GM23338 (cell line): ENCODE measurements at regions not wholly inside any gene's neighbourhood (a gene's known extent, or its start where the extent isn't known, plus 50 kb on each side); places are given as distances from the start of the nearest gene placed in this dataset.

Experiments
- ATAC-seq: fragments of 200-7000 bp; cut with Tn5 transposase; 3 replicates; pipeline ENCODE4 v1.9.1; 2020
- DNase-seq: peaks from one replicate; pipeline ENCODE4 v3.0.0-alpha.2; 2015; ENCODE audit warnings: low spot score
- H2AFZ ChIP-seq: fragments of 200-600 bp; sonication (generic); 2 replicates; pipeline ENCODE4 v1.8.0; 2016; ENCODE audit warnings: antibody characterized with exemption, mild to moderate bottlenecking, moderate library complexity
- H3F3A ChIP-seq: fragments of 200-600 bp; sonication (generic); replicated peaks from 2 replicates; pipeline ENCODE4 v1.8.0; 2017; ENCODE audit warnings: antibody characterized with exemption, mixed run types, low read depth
- H3K27ac ChIP-seq: fragments of 200-600 bp; sonication (generic); 2 replicates; pipeline ENCODE4 v1.6.1; 2016; ENCODE audit warnings: low read depth
- H3K27me3 ChIP-seq: fragments of 200-600 bp; sonication (generic); 2 replicates; pipeline ENCODE4 v1.8.0; 2016; ENCODE audit warnings: mild to moderate bottlenecking, mixed run types, moderate library complexity; ENCODE audit not compliant: insufficient read depth
- H3K36me3 ChIP-seq: fragments of 200-600 bp; sonication (generic); 2 replicates; pipeline ENCODE4 v1.8.0; 2016; ENCODE audit warnings: mild to moderate bottlenecking; ENCODE audit not compliant: insufficient read depth
- H3K4me1 ChIP-seq: fragments of 200-600 bp; sonication (generic); 2 replicates; pipeline ENCODE4 v1.8.0; 2016; ENCODE audit warnings: mild to moderate bottlenecking, moderate library complexity; ENCODE audit not compliant: insufficient read depth
- H3K4me2 ChIP-seq: fragments of 200-600 bp; sonication (generic); 2 replicates; pipeline ENCODE4 v1.7.1; 2017; ENCODE audit warnings: mixed run types
- H3K4me3 ChIP-seq: fragments of 200-600 bp; sonication (generic); 2 replicates; pipeline ENCODE4 v1.6.1; 2016; ENCODE audit warnings: mixed run types
- H3K79me2 ChIP-seq: fragments of 200-600 bp; sonication (generic); replicated peaks from 2 replicates; pipeline ENCODE4 v1.8.0; 2017; ENCODE audit warnings: mild to moderate bottlenecking; ENCODE audit not compliant: insufficient read depth
- H3K9me2 ChIP-seq: fragments of 200-600 bp; sonication (generic); 2 replicates; pipeline ENCODE4 v1.8.0; 2017; ENCODE audit not compliant: insufficient read depth
- H4K20me1 ChIP-seq: fragments of 200-600 bp; sonication (generic); replicated peaks from 2 replicates; pipeline ENCODE4 v1.8.0; 2017; ENCODE audit warnings: mild to moderate bottlenecking; ENCODE audit not compliant: insufficient read depth
- H3K27ac Mint-ChIP-seq: 2 replicates; pipeline ENCODE4 v1.8.0; 2020; ENCODE audit warnings: inconsistent platforms, mild to moderate bottlenecking, moderate library complexity, mixed read lengths
- H3K27me3 Mint-ChIP-seq: 3 replicates; pipeline ENCODE4 v1.8.0; 2022; ENCODE audit warnings: low read depth, mild to moderate bottlenecking, moderate library complexity, mixed read lengths, inconsistent platforms; ENCODE audit not compliant: insufficient read depth, poor library complexity
- H3K36me3 Mint-ChIP-seq: 3 replicates; pipeline ENCODE4 v1.8.0; 2021; ENCODE audit warnings: low read depth, mild to moderate bottlenecking, inconsistent platforms, moderate library complexity, mixed read lengths
- H3K4me1 Mint-ChIP-seq: 3 replicates; pipeline ENCODE4 v1.8.0; 2020; ENCODE audit warnings: mild to moderate bottlenecking, inconsistent platforms, mixed read lengths
- H3K4me3 Mint-ChIP-seq: 3 replicates; pipeline ENCODE4 v1.8.0; 2021; ENCODE audit warnings: moderate library complexity, mild to moderate bottlenecking, inconsistent platforms, mixed read lengths
- H3K9me3 Mint-ChIP-seq: 3 replicates; pipeline ENCODE4 v1.8.0; 2020; ENCODE audit warnings: moderate library complexity, mild to moderate bottlenecking, inconsistent platforms, mixed read lengths
- CREB1 ChIP-seq: fragments of 250-450 bp; sonication (Bioruptor Pico); IDR thresholded peaks from 2 replicates; pipeline ENCODE4 v1.5.0; 2020; ENCODE audit warnings: low read depth, mild to moderate bottlenecking, moderate library complexity
- JUNB ChIP-seq: IDR thresholded peaks from one replicate; pipeline ENCODE4 v1.6.1; 2016; ENCODE audit warnings: antibody characterized with exemption; ENCODE audit not compliant: unreplicated experiment
- NANOG ChIP-seq: IDR thresholded peaks from 2 replicates; pipeline ENCODE4 v1.6.1; 2016; ENCODE audit warnings: antibody characterized with exemption, borderline replicate concordance
- POLR2AphosphoS5 ChIP-seq: IDR thresholded peaks from 2 replicates; pipeline ENCODE4 v1.6.1; 2016; ENCODE audit warnings: antibody characterized with exemption, low read depth
- STAT1 ChIP-seq: IDR thresholded peaks from one replicate; pipeline ENCODE4 v1.6.1; 2016; ENCODE audit warnings: antibody characterized with exemption; ENCODE audit not compliant: unreplicated experiment
- TF ChIP-seq, protein P1 (sequence below): fragments of 250-450 bp; sonication (Bioruptor Pico); IDR thresholded peaks from 2 replicates; pipeline ENCODE4 v1.5.0; 2020; ENCODE audit warnings: mild to moderate bottlenecking, moderate library complexity
- TF ChIP-seq, protein P2 (sequence below): IDR thresholded peaks from 2 replicates; pipeline ENCODE4 v1.6.1; 2016; ENCODE audit warnings: antibody characterized with exemption
- TF ChIP-seq, protein P3 (sequence below): IDR thresholded peaks from one replicate; pipeline ENCODE4 v1.6.1; 2018; ENCODE audit warnings: antibody characterized with exemption; ENCODE audit not compliant: unreplicated experiment

DNA sequence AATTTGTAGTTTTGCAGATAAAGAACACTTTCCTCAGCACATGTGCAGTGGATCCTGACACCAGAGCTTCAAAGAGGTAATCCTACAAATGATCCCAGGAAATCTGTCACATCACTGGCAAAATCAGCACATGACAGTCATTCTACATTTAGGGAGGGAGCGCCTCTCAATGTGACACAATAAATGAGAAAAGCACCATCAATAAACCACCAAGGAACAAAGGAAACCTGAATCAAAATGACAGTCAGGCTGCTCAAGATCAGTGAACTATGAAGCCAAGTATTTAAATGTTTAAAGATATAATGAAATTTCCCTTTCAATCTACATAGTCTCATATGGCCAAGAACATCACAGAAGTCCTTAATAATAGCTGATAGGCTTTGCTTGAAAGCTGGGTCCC, 119.5 kb downstream of the LRRN1 start (continued):
- TF ChIP-seq, protein P1, sequence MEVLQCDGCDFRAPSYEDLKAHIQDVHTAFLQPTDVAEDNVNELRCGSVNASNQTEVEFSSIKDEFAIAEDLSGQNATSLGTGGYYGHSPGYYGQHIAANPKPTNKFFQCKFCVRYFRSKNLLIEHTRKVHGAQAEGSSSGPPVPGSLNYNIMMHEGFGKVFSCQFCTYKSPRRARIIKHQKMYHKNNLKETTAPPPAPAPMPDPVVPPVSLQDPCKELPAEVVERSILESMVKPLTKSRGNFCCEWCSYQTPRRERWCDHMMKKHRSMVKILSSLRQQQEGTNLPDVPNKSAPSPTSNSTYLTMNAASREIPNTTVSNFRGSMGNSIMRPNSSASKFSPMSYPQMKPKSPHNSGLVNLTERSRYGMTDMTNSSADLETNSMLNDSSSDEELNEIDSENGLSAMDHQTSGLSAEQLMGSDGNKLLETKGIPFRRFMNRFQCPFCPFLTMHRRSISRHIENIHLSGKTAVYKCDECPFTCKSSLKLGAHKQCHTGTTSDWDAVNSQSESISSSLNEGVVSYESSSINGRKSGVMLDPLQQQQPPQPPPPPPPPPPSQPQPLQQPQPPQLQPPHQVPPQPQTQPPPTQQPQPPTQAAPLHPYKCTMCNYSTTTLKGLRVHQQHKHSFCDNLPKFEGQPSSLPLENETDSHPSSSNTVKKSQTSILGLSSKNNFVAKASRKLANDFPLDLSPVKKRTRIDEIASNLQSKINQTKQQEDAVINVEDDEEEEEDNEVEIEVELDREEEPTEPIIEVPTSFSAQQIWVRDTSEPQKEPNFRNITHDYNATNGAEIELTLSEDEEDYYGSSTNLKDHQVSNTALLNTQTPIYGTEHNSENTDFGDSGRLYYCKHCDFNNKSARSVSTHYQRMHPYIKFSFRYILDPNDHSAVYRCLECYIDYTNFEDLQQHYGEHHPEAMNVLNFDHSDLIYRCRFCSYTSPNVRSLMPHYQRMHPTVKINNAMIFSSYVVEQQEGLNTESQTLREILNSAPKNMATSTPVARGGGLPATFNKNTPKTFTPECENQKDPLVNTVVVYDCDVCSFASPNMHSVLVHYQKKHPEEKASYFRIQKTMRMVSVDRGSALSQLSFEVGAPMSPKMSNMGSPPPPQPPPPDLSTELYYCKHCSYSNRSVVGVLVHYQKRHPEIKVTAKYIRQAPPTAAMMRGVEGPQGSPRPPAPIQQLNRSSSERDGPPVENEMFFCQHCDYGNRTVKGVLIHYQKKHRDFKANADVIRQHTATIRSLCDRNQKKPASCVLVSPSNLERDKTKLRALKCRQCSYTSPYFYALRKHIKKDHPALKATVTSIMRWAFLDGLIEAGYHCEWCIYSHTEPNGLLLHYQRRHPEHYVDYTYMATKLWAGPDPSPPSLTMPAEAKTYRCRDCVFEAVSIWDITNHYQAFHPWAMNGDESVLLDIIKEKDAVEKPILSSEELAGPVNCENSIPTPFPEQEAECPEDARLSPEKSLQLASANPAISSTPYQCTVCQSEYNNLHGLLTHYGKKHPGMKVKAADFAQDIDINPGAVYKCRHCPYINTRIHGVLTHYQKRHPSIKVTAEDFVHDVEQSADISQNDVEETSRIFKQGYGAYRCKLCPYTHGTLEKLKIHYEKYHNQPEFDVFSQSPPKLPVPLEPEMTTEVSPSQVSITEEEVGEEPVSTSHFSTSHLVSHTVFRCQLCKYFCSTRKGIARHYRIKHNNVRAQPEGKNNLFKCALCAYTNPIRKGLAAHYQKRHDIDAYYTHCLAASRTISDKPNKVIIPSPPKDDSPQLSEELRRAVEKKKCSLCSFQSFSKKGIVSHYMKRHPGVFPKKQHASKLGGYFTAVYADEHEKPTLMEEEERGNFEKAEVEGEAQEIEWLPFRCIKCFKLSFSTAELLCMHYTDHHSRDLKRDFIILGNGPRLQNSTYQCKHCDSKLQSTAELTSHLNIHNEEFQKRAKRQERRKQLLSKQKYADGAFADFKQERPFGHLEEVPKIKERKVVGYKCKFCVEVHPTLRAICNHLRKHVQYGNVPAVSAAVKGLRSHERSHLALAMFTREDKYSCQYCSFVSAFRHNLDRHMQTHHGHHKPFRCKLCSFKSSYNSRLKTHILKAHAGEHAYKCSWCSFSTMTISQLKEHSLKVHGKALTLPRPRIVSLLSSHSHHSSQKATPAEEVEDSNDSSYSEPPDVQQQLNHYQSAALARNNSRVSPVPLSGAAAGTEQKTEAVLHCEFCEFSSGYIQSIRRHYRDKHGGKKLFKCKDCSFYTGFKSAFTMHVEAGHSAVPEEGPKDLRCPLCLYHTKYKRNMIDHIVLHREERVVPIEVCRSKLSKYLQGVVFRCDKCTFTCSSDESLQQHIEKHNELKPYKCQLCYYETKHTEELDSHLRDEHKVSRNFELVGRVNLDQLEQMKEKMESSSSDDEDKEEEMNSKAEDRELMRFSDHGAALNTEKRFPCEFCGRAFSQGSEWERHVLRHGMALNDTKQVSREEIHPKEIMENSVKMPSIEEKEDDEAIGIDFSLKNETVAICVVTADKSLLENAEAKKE (CRISPR knock-in tag): no peak
- no peak for TF ChIP-seq CREB1 (CRISPR knock-in tag)
- no peak for TF ChIP-seq NANOG
- TF ChIP-seq, protein P2, sequence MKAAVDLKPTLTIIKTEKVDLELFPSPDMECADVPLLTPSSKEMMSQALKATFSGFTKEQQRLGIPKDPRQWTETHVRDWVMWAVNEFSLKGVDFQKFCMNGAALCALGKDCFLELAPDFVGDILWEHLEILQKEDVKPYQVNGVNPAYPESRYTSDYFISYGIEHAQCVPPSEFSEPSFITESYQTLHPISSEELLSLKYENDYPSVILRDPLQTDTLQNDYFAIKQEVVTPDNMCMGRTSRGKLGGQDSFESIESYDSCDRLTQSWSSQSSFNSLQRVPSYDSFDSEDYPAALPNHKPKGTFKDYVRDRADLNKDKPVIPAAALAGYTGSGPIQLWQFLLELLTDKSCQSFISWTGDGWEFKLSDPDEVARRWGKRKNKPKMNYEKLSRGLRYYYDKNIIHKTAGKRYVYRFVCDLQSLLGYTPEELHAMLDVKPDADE: no peak
- TF ChIP-seq STAT1: no peak

DNA sequence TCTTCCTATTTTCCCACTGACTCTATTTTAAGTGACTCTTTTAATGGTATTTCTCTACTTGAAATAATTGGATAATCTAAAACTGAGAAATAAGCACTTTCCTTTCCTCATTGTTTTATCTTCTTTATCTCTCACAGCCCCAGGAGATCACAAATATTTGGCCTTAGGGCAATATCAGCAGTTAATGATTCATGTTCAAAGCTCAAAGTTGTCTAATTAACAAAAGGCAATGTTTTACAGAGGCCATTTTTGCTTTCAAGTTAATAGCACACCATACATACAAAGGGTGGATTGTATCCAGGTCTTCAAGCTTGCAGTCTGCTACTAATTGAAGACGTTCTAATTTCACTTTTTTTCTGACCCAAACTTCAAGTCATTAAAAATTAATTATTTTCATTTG, 120.1 kb downstream of the LRRN1 start:
- Histone ChIP-seq H3K36me3 (no peaks in the 10 kb centered on the region), H4K20me1 (no peaks in the 10 kb centered on the region), H3F3A (no peaks in the 10 kb centered on the region), H3K79me2 (no peaks in the 10 kb centered on the region), H3K9me2 (no peaks in the 10 kb centered on the region), H2AFZ (no peak overlapping the region), H3K27ac (no peak overlapping the region), H3K4me2 (no peak overlapping the region), H3K27me3 (no peaks in the 10 kb centered on the region), H3K4me3 (no peak overlapping the region), H3K4me1 (no peaks in the 10 kb centered on the region)
- peaks cover 3% of the 10 kb centered on the region; the same call in 2 of the 3 replicates for H3K36me3 Mint-ChIP-seq
- peaks cover 61% of the 10 kb centered on the region for H3K9me3 Mint-ChIP-seq
- no peak overlapping the region for H3K27ac Mint-ChIP-seq
- ATAC-seq (no peak), DNase-seq (no peak)
- H3K4me3 Mint-ChIP-seq: no peak overlapping the region
- no peaks in the 10 kb centered on the region for H3K4me1 Mint-ChIP-seq
- H3K27me3 Mint-ChIP-seq: peaks cover 2% of the 10 kb centered on the region
- TF ChIP-seq, protein P3, sequence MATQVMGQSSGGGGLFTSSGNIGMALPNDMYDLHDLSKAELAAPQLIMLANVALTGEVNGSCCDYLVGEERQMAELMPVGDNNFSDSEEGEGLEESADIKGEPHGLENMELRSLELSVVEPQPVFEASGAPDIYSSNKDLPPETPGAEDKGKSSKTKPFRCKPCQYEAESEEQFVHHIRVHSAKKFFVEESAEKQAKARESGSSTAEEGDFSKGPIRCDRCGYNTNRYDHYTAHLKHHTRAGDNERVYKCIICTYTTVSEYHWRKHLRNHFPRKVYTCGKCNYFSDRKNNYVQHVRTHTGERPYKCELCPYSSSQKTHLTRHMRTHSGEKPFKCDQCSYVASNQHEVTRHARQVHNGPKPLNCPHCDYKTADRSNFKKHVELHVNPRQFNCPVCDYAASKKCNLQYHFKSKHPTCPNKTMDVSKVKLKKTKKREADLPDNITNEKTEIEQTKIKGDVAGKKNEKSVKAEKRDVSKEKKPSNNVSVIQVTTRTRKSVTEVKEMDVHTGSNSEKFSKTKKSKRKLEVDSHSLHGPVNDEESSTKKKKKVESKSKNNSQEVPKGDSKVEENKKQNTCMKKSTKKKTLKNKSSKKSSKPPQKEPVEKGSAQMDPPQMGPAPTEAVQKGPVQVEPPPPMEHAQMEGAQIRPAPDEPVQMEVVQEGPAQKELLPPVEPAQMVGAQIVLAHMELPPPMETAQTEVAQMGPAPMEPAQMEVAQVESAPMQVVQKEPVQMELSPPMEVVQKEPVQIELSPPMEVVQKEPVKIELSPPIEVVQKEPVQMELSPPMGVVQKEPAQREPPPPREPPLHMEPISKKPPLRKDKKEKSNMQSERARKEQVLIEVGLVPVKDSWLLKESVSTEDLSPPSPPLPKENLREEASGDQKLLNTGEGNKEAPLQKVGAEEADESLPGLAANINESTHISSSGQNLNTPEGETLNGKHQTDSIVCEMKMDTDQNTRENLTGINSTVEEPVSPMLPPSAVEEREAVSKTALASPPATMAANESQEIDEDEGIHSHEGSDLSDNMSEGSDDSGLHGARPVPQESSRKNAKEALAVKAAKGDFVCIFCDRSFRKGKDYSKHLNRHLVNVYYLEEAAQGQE: no peak
- no peak for TF ChIP-seq POLR2AphosphoS5
- TF ChIP-seq JUNB: no peak
